GM19395 (cell line): ENCODE measurements at regions not wholly inside any gene's neighbourhood (a gene's known extent, or its start where the extent isn't known, plus 50 kb on each side); places are given as distances from the start of the nearest gene placed in this dataset.
"Not testable (repeated sequence)": the region's sequence is repeated elsewhere in the genome, so short reads cannot be mapped to it uniquely, and the experiment has no call there.

Experiments used
- ATAC-seq: cut with Tn5 transposase; IDR thresholded peaks from one replicate; pipeline ENCODE4 v1.9.1; 2021; ENCODE audit warnings: mild to moderate bottlenecking, moderate library complexity; ENCODE audit not compliant: unreplicated experiment

GRCh38 chr5:124554746-124555578 is 191.5 kb downstream of the ZNF608 start:
- no peak for ATAC-seq

- no peak for ATAC-seq
Measured at GRCh38 chr5:124553911-124554310, 192.5 kb downstream of the ZNF608 start.

- no peak for ATAC-seq
Measured at GRCh38 chr5:124552526-124552925, 193.9 kb downstream of the ZNF608 start.

- no peak for ATAC-seq
Measured at GRCh38 chr5:124551939-124552279, 194.5 kb downstream of the ZNF608 start.

GRCh38 chr5:124550731-124551130 is 195.7 kb downstream of the ZNF608 start:
- no peak for ATAC-seq

- ATAC-seq, result no peak
Measured at GRCh38 chr5:124549891-124550436, 196.5 kb downstream of the ZNF608 start.

GRCh38 chr5:124546643-124547042 is 199.8 kb downstream of the ZNF608 start:
- no peak for ATAC-seq

- peak; percentile 98 for ATAC-seq
Measured at GRCh38 chr5:124544366-124545055, 201.9 kb downstream of the ZNF608 start.

GRCh38 chr5:124538931-124539330 is 207.5 kb downstream of the ZNF608 start:
- no peak for ATAC-seq

GRCh38 chr5:124538191-124538590 is 208.2 kb downstream of the ZNF608 start:
- ATAC-seq, result no peak

GRCh38 chr5:124537522-124537921 is 208.9 kb downstream of the ZNF608 start:
- ATAC-seq, result no peak

- no peak for ATAC-seq
Measured at GRCh38 chr5:124537107-124537506, 209.3 kb downstream of the ZNF608 start.

- ATAC-seq, result no peak
Measured at GRCh38 chr5:124536333-124536732, 210.1 kb downstream of the ZNF608 start.

GRCh38 chr5:124530916-124531315 is 215.5 kb downstream of the ZNF608 start:
- ATAC-seq, result no peak

- peak; percentile 53 for ATAC-seq
Measured at GRCh38 chr5:124528838-124529237, 217.6 kb downstream of the ZNF608 start.

GRCh38 chr5:124527220-124527991 is 219.0 kb downstream of the ZNF608 start:
- ATAC-seq, result peak; percentile 55

GRCh38 chr5:124526079-124526478 is 220.4 kb downstream of the ZNF608 start:
- not testable (repeated sequence) for ATAC-seq

GRCh38 chr5:124524552-124525232 is 221.7 kb downstream of the ZNF608 start:
- ATAC-seq, result peak; percentile 90

- ATAC-seq, result no peak
Measured at GRCh38 chr5:124523897-124524296, 222.5 kb downstream of the ZNF608 start.

- ATAC-seq, result no peak
Measured at GRCh38 chr5:124522992-124523391, 223.4 kb downstream of the ZNF608 start.
